ENCODE measurements at regions not wholly inside any gene's neighbourhood (a gene's known extent, or its start where the extent isn't known, plus 50 kb on each side); places are given as distances from the start of the nearest gene placed in this dataset.

DNA sequence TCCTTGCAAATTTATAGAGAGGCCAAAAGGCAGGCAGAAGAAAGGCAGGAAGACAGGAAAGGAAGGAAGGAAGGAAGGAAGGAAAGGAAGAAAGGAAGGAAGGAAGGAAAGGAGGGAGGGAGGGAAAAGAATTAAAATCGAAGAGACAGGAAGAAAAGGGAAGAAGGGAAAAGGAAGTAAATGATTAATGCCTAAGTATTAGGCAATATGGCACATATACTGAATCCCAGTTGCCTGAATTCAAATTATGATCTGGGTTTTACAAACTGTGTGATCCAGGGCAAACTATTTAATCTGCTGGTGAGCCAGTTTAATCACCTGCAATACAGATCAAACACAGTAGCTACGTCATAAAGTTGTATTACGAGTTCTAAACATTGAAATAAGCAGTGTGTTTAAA, 983.6 kb downstream of the FLRT2 start:
- Mint-ChIP-seq H3K4me3 (no peak overlapping the region), H3K9me3 (ENCODE audit: low read depth) (peaks cover 7% of the 10 kb centered on the region), H3K27me3 (no peaks in the 10 kb centered on the region), H3K4me1 (no peaks in the 10 kb centered on the region), H3K27ac (no peak overlapping the region), H3K36me3 (no peaks in the 10 kb centered on the region)
- DNase-seq (no peak), ATAC-seq (no peak)
- CTCF ChIA-PET: no interaction called here

DNA sequence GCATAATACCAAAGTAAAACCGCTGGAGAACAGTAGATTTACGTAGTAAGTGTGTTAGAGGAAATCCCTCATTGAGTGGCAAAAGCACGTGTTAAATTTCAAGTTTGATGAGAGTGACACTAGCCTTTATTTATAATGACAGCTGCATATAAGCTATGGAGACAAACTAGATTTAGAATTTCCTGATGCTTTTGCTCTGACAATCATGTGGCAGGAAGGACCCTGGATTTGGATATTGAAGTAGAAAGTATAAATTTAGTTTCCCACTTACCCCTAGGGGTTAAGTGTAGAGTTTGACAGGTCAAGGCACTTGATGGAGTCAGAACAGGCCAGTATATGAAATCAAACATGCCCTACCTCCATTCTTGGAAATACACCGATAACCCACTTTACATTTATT, 983.1 kb downstream of the FLRT2 start:
- ATAC-seq (no peak), DNase-seq (no peak)
- no peaks in the 10 kb centered on the region for H3K36me3 Mint-ChIP-seq
- peaks cover 7% of the 10 kb centered on the region for H3K9me3 Mint-ChIP-seq (ENCODE audit: low read depth)
- CTCF ChIA-PET: no interaction called here
- H3K27me3 Mint-ChIP-seq: no peaks in the 10 kb centered on the region
- H3K4me3 Mint-ChIP-seq: no peak overlapping the region
- H3K27ac Mint-ChIP-seq: no peak overlapping the region
- no peaks in the 10 kb centered on the region for H3K4me1 Mint-ChIP-seq

DNA sequence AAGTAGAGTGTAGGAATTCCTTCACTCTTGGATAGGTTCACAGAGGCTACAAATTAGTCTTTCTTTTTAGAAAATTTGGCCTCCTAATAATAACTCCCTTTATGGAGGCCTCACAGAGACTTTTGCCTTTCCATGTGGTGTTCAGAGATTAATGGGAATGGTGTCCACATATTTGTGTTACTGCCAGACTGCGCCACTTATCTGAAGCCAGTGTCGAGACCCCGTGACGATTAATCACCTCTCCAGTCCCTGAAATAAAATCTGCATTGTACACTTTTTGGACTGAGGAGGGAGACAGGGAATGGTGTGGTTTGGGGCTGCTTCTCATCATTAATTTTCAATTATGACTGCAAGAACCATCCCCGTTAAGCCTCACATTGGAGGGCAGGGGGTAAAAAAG, 980.5 kb downstream of the FLRT2 start:
- no peak overlapping the region for H3K27ac Mint-ChIP-seq
- no peaks in the 10 kb centered on the region for H3K27me3 Mint-ChIP-seq
- no peaks in the 10 kb centered on the region for H3K4me1 Mint-ChIP-seq
- DNase-seq (no peak), ATAC-seq (no peak)
- CTCF ChIA-PET: no interaction called here
- no peak overlapping the region for H3K4me3 Mint-ChIP-seq
- peaks cover 7% of the 10 kb centered on the region for H3K9me3 Mint-ChIP-seq (ENCODE audit: low read depth)
- no peaks in the 10 kb centered on the region for H3K36me3 Mint-ChIP-seq

DNA sequence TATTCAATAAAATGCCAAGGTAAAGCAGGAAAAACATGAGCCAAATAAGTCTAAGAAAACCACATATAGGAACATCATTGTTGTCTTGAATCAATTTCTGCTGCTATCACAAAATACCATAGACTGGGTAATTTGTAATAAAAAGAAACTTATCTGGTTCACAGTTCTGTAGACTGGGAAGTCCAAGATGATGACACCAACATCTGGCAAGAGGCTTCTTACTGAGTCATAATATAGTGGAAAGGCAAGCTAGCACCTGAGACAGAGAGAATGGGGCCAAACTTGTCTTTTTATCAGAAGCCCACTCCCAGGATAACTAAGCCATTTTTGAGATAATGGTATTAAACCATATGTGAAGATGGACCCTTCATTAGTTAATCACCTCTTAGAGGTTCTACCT, 975.9 kb downstream of the FLRT2 start:
- no peak overlapping the region for H3K4me3 Mint-ChIP-seq
- CTCF ChIA-PET: no interaction called here
- no peaks in the 10 kb centered on the region for H3K27me3 Mint-ChIP-seq
- H3K9me3 Mint-ChIP-seq (ENCODE audit: low read depth): peaks cover 1% of the 10 kb centered on the region
- ATAC-seq (no peak), DNase-seq (no peak)
- H3K27ac Mint-ChIP-seq: no peak overlapping the region
- no peaks in the 10 kb centered on the region for H3K36me3 Mint-ChIP-seq
- peaks cover 2% of the 10 kb centered on the region for H3K4me1 Mint-ChIP-seq

DNA sequence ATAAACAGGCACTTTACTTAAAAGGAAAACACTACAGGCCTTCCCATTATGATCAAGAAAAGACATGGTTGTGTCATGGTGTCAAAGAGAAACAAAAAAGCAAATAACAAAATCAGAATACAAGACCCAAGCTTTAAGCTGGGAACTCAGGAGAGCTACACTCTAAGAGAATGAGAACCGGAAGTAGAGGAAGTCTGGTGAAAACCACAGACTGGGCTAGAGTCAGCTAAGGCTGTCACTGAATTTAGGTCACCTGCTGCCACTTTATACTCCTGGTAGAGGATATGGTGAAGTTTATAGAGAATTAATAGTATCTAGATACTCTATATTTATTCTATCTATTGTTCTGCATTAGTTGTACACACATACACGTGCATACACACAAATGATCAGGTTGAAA, 971.7 kb downstream of the FLRT2 start:
- H3K36me3 Mint-ChIP-seq: no peaks in the 10 kb centered on the region
- no peak overlapping the region for H3K4me3 Mint-ChIP-seq
- no peaks in the 10 kb centered on the region for H3K27me3 Mint-ChIP-seq
- CTCF ChIA-PET: no interaction called here
- no peaks in the 10 kb centered on the region for H3K9me3 Mint-ChIP-seq (ENCODE audit: low read depth)
- H3K4me1 Mint-ChIP-seq: peaks cover 2% of the 10 kb centered on the region
- DNase-seq (no peak), ATAC-seq (no peak)
- no peak overlapping the region for H3K27ac Mint-ChIP-seq

DNA sequence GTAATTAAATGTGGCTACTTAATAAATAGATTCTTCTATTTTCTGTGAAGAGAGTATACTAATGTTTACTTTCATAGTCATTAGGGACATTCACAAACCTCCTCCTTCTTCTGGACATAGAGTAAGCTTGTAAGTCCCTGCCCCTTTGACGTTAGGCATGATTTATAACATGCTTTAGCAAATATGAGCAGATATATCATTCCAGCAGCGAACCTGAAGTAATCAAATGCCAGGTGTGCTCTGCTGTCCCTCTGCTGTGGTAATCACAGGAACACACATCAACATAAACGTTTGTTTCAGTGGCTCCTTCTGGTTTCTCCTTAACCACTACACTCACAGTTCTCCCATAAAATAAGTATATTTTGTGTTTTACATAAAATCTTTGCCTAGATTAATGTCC, 961.8 kb downstream of the FLRT2 start:
- Mint-ChIP-seq H3K4me1 (no peaks in the 10 kb centered on the region), H3K36me3 (no peaks in the 10 kb centered on the region), H3K27me3 (no peaks in the 10 kb centered on the region), H3K4me3 (no peak overlapping the region), H3K9me3 (ENCODE audit: low read depth) (peaks cover 4% of the 10 kb centered on the region), H3K27ac (no peak overlapping the region)
- DNase-seq: no peak
- no peak for ATAC-seq
- CTCF ChIA-PET: no interaction called here

DNA sequence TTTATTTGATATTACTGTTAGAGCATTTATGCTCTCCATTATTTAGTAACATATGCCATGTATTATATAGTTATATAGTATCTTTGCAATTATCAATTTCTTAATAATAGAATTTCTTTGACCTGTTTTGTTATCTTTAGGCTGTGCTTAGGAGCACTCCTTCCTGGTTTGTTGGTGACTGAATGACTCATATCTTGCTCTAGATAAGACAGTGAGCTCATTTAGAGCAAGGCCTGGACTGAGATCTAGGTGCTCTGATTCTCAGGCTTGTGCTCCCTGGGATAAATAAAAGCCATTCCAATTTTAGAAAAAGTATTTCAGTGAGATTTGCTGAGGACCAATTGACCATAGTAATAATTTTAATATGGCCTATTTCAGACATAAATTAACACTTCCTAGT, 951.2 kb downstream of the FLRT2 start:
- no peaks in the 10 kb centered on the region for H3K27me3 Mint-ChIP-seq
- no peaks in the 10 kb centered on the region for H3K36me3 Mint-ChIP-seq
- no peak overlapping the region for H3K27ac Mint-ChIP-seq
- CTCF ChIA-PET: no interaction called here
- no peaks in the 10 kb centered on the region for H3K4me1 Mint-ChIP-seq
- peaks cover 16% of the 10 kb centered on the region for H3K9me3 Mint-ChIP-seq (ENCODE audit: low read depth)
- H3K4me3 Mint-ChIP-seq: no peak overlapping the region
- ATAC-seq (no peak), DNase-seq (no peak)

DNA sequence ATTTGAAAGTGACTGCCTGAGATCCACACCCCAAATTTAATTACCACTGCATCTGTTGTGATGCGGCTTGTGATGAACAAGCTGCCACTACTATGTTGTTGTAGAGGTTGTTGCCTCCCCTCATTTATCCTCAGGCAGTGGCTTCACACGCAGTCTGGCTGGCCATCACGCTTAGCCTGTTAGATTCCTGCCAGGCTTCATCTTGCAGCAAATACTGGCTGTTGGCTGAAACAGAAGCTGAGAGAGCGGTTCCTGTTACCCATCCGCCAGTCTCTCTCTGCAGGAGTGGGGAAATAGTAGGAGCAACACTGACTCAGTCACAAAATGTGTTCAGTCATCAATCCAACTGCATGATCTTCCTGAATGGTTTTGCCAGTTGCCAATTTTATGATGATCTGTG, 934.4 kb downstream of the FLRT2 start:
- CTCF ChIA-PET: no interaction called here
- Mint-ChIP-seq H3K4me1 (no peaks in the 10 kb centered on the region), H3K9me3 (ENCODE audit: low read depth) (peaks cover 2% of the 10 kb centered on the region), H3K27me3 (no peaks in the 10 kb centered on the region), H3K36me3 (no peaks in the 10 kb centered on the region), H3K27ac (no peak overlapping the region), H3K4me3 (no peak overlapping the region)
- no peak for ATAC-seq
- DNase-seq: no peak

DNA sequence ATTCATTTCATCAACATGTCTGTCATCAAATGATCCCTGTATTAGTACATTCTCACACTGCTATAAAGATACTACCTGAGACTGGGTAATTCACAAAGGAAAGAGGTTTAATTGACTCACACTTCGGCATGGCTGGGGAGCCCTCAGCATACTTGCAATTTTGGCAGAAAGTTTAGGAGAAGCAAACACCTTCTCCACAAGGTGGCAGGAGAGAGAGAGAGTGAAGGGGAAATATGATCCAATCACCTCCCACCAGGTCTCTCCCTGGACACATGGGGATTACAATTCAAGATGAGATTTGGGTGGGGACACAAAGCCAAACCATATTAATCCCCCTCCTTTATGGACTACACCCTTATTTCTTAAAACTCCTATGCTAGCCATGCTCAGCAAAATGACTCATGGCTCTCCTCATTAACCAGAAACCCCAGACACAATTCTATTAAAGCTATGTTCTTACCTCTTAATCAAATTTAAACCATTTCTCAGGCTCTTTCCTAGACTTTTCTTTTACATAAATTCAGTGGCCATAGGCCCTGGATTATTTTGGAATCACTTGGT, 932.3 kb downstream of the FLRT2 start:
- H3K27me3 Mint-ChIP-seq: no peaks in the 10 kb centered on the region
- ATAC-seq (no peak), DNase-seq (no peak)
- no peak overlapping the region for H3K4me3 Mint-ChIP-seq
- no peak overlapping the region for H3K27ac Mint-ChIP-seq
- no peaks in the 10 kb centered on the region for H3K36me3 Mint-ChIP-seq
- no peaks in the 10 kb centered on the region for H3K9me3 Mint-ChIP-seq (ENCODE audit: low read depth)
- CTCF ChIA-PET: interaction anchor here (1.1 kb wide), 1 partner anchor 12 kb away, joined by 3 read pairs; no protein-coding TSS in a partner anchor
- no peaks in the 10 kb centered on the region for H3K4me1 Mint-ChIP-seq

DNA sequence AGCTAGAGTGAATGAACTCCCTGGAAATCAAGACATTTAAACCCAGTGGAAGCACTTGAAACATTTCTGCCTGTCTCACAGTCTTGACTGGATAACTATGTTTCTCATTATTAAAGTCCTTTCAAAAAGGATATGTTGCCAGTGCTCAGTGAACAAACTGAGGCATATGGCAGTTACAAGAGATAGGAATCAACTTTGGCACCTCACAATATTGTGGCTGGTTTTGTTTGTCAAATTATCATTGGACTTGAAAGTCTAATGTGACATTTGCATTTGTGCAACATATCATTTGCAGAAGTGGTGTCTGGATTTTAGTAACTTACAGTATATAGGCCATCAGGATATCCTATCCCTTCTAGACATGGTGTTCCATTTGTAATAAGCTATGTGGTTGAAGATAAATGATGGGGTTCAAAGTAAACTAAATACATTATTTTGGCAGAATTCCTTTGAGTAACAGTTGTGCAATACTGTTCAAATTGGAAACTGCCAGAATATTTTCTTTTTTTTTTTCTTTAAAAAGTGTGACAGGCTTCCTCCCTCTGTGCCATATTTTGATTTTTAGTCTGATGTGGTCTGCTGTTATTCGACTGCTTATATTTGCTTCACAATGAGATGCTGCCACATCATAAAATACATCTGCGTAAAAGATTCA, 927.7 kb downstream of the FLRT2 start:
- Mint-ChIP-seq H3K27ac (no peak overlapping the region), H3K4me1 (no peaks in the 10 kb centered on the region), H3K4me3 (no peak overlapping the region), H3K36me3 (no peaks in the 10 kb centered on the region), H3K27me3 (no peaks in the 10 kb centered on the region), H3K9me3 (ENCODE audit: low read depth) (no peaks in the 10 kb centered on the region)
- CTCF ChIA-PET: no interaction called here
- ATAC-seq (no peak), DNase-seq (no peak)

DNA sequence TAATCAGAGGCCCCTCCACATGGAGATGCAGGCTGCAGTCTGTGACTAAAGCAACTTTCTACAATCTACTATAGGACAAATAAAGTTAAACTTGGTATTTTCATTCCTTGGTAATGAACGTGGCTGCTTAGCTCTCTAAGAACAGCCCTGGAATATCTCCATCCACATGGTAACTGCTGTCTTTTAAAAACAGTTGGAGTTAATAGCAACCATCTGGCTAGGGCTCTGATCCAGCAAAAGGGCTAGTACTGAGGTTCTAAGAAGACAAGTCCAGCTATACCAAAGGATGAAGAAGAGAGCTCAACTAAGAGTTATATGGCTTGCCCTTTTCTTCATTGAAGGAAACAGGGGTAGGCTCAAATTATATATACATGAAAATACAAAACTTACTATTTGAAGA, 920.1 kb downstream of the FLRT2 start:
- H3K27me3 Mint-ChIP-seq: no peaks in the 10 kb centered on the region
- no peak overlapping the region for H3K27ac Mint-ChIP-seq
- no peaks in the 10 kb centered on the region for H3K4me1 Mint-ChIP-seq
- DNase-seq (no peak), ATAC-seq (no peak)
- CTCF ChIA-PET: interaction anchor here (1.3 kb wide), 1 partner anchor 13 kb away, joined by 3 read pairs; no protein-coding TSS in a partner anchor
- H3K4me3 Mint-ChIP-seq: no peak overlapping the region
- H3K36me3 Mint-ChIP-seq: no peaks in the 10 kb centered on the region
- H3K9me3 Mint-ChIP-seq (ENCODE audit: low read depth): no peaks in the 10 kb centered on the region

DNA sequence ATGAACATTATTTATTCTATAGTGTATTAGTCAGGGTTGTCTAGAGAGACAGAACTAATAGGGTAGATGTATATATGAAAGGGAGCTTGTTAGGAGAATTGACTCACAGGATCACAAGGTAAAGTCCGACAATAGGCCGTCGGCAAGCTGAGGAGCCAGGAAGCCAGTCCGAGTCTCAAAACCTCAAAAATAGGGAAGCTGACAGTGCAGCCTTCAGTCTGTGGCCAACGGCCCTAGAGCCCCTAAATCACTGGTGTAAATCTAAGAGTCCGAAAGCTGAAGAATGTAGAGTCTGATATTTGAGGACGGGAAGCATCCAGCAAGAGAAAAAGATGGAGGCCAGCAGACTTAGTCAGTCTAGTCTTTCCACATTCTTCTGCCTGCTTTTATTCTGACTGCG, 912.2 kb downstream of the FLRT2 start:
- DNase-seq (no peak), ATAC-seq (no peak)
- no peaks in the 10 kb centered on the region for H3K4me1 Mint-ChIP-seq
- no peak overlapping the region for H3K4me3 Mint-ChIP-seq
- peaks cover 3% of the 10 kb centered on the region for H3K9me3 Mint-ChIP-seq (ENCODE audit: low read depth)
- CTCF ChIA-PET: no interaction called here
- H3K27ac Mint-ChIP-seq: no peak overlapping the region
- H3K27me3 Mint-ChIP-seq: no peaks in the 10 kb centered on the region
- H3K36me3 Mint-ChIP-seq: no peaks in the 10 kb centered on the region

DNA sequence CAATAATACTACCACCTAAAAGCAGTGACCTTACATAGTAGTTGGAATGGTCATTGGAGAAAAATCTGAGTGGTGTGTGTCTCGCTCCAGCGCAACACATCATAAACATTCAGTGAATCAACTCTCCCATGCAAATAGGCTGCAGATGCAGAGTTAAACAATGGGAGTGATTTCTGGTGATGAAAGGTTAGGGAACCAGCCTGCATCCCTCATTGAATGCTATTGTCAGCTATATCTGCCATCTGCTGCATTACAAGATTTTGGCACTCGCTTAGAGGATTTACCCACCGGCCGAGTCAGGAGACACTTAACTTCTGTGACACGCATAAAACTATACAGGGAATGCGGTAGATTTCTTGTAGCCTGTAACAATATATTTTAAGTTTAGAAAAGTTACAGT, 900.9 kb downstream of the FLRT2 start:
- no peak overlapping the region for H3K27ac Mint-ChIP-seq
- H3K4me3 Mint-ChIP-seq: no peak overlapping the region
- H3K4me1 Mint-ChIP-seq: no peaks in the 10 kb centered on the region
- no peaks in the 10 kb centered on the region for H3K36me3 Mint-ChIP-seq
- ATAC-seq: no peak
- CTCF ChIA-PET: no interaction called here
- H3K27me3 Mint-ChIP-seq: no peaks in the 10 kb centered on the region
- no peak for DNase-seq
- peaks cover 4% of the 10 kb centered on the region for H3K9me3 Mint-ChIP-seq (ENCODE audit: low read depth)

DNA sequence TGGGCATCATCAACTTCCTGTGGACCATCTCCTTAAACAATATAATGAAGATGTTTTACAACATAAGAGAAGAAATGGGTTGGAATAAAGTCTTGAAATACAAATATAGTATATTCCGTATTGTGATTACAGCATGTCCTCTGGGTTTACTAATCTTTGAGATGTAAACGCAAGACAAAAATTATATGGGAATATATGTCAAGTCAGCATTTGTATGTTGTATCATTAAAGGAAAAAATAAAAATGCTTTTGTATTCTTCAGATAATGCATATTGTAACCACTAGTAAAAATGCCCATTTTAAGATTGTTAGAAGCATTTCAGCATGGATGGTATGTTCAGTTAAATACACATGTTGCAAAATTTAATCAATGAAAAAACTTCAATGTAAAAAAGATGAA, 893.3 kb downstream of the FLRT2 start:
- CTCF ChIA-PET: no interaction called here
- Mint-ChIP-seq H3K27ac (no peak overlapping the region), H3K9me3 (ENCODE audit: low read depth) (peaks cover 4% of the 10 kb centered on the region), H3K4me3 (no peak overlapping the region), H3K4me1 (no peaks in the 10 kb centered on the region), H3K36me3 (no peaks in the 10 kb centered on the region), H3K27me3 (no peaks in the 10 kb centered on the region)
- no peak for ATAC-seq
- no peak for DNase-seq

DNA sequence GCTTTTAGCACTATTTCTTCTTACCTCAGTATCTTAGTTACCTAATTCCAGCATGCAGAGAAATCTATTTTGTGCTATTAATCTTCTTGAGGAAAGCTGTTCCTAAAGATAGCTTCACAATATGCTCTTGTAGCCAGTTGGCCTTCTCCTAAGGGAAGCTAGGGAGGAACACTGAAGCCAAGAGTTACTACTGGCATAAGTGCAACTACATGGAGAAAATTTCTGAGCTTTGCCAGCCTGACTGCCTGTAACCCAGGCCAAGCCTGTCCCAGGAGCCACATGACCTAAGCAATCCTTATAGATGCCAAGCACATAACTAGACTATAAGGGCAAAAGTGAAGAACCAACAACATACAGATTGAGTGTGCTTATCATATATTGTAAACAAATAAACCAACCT, 890.2 kb downstream of the FLRT2 start:
- Mint-ChIP-seq H3K36me3 (no peaks in the 10 kb centered on the region), H3K4me3 (no peak overlapping the region), H3K27ac (no peak overlapping the region), H3K27me3 (no peaks in the 10 kb centered on the region), H3K4me1 (no peaks in the 10 kb centered on the region), H3K9me3 (ENCODE audit: low read depth) (no peaks in the 10 kb centered on the region)
- CTCF ChIA-PET: no interaction called here
- no peak for ATAC-seq
- no peak for DNase-seq

Data from activated CD8-positive, alpha-beta memory T cell treated with anti-CD3 and anti-CD28 coated beads, Interleukin-2, amount 10 ng/mL, durations not matched to agents 7 days and 5 days (primary cell).